Peyer's patch (tissue), 4 donors: ENCODE measurements at regions not wholly inside any gene's neighbourhood (a gene's known extent, or its start where the extent isn't known, plus 50 kb on each side); places are given as distances from the start of the nearest gene placed in this dataset.

Experiments used
- POLR2A ChIP-seq, 2 donors: fragments of 450-650 bp; IDR thresholded peaks; one replicate each; pipeline ENCODE4 v1.5.1; 2017; ENCODE audit warnings: antibody characterized with exemption in 2 of 2, mild to moderate bottlenecking in 2 of 2, moderate library complexity in 2 of 2
- TF ChIP-seq, protein P1 (sequence below), 6 experiments: fragments of 450-650 bp in 4 of 6; fragments of 200-600 bp in 2 of 6; sonication (generic) in 1 of 6; IDR thresholded peaks; one replicate each; pipeline ENCODE4 v1.5.1; 2017 to 2019; ENCODE audit warnings: antibody characterized with exemption in 6 of 6, mild to moderate bottlenecking in 3 of 6, moderate library complexity in 1 of 6

DNA sequence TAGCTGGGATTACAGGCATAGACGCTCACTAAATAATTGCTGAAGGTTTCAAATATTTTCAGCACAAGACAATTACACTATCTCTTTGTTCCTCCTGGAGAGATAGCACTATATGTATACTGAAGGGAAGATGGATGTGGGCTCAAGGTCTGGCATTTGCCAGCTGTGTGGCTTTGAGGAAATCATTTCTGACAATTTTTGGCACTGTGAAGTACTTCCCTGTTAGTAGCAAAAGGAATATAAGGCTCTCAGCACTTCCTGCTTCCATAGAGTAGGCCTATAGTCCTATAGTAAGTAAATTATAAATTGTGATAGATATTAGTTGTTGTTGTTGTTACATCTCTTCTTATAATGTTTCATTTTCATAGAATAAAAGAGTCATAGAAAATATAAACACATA lies 271.1 kb downstream of the SAMD5 start:
- TF ChIP-seq, protein P1, sequence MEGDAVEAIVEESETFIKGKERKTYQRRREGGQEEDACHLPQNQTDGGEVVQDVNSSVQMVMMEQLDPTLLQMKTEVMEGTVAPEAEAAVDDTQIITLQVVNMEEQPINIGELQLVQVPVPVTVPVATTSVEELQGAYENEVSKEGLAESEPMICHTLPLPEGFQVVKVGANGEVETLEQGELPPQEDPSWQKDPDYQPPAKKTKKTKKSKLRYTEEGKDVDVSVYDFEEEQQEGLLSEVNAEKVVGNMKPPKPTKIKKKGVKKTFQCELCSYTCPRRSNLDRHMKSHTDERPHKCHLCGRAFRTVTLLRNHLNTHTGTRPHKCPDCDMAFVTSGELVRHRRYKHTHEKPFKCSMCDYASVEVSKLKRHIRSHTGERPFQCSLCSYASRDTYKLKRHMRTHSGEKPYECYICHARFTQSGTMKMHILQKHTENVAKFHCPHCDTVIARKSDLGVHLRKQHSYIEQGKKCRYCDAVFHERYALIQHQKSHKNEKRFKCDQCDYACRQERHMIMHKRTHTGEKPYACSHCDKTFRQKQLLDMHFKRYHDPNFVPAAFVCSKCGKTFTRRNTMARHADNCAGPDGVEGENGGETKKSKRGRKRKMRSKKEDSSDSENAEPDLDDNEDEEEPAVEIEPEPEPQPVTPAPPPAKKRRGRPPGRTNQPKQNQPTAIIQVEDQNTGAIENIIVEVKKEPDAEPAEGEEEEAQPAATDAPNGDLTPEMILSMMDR (IDR thresholded peaks at IDR 0.05), result no peak
- TF ChIP-seq POLR2A (IDR thresholded peaks at IDR 0.05), result no peak
